MCF 10A (cell line): ENCODE measurements at regions not wholly inside any gene's neighbourhood (a gene's known extent, or its start where the extent isn't known, plus 50 kb on each side); places are given as distances from the start of the nearest gene placed in this dataset.

Source experiments
- BruUV-seq: library from RNA; stranded (reverse); fragments of 400-500 nt; replicated peaks from 2 replicates; lab custom pipeline; 2021; lab: Mats Ljungman, UMichigan
- CTCF ChIA-PET: fragments of 300-600 bp; sonication (Branson Sonifier 250); formaldehyde crosslinking; extraction: SDS; loops from one replicate; lab custom pipeline; 2021; ENCODE audit warnings: antibody characterized with exemption, inconsistent platforms; lab: Yijun Ruan, JAX
- POLR2A ChIA-PET: fragments of 300-600, 350-650 bp; sonication (Branson Sonifier 250); formaldehyde crosslinking; extraction: SDS; loops from one replicate; lab custom pipeline; 2020; ENCODE audit warnings: antibody characterized with exemption, inconsistent platforms; lab: Yijun Ruan, JAX
- DNase-seq: peaks from one replicate; pipeline ENCODE4 v3.0.0-alpha.2; 2018; ENCODE audit not compliant: unreplicated experiment
- H3K27ac Mint-ChIP-seq: one replicate; pipeline ENCODE4 v1.8.0; 2022; ENCODE audit warnings: mild to moderate bottlenecking, low read depth, mixed read lengths; ENCODE audit not compliant: unreplicated experiment
- H3K27me3 Mint-ChIP-seq: one replicate; pipeline ENCODE4 v1.8.0; 2022; ENCODE audit warnings: mixed read lengths; ENCODE audit not compliant: insufficient read depth, unreplicated experiment
- H3K36me3 Mint-ChIP-seq: one replicate; pipeline ENCODE4 v1.8.0; 2022; ENCODE audit warnings: mild to moderate bottlenecking, moderate library complexity, mixed read lengths; ENCODE audit not compliant: insufficient read depth, unreplicated experiment
- H3K4me1 Mint-ChIP-seq: one replicate; pipeline ENCODE4 v1.8.0; 2022; ENCODE audit warnings: mixed read lengths; ENCODE audit not compliant: insufficient read depth, unreplicated experiment
- H3K4me3 Mint-ChIP-seq: one replicate; pipeline ENCODE4 v1.8.0; 2022; ENCODE audit warnings: mild to moderate bottlenecking, moderate library complexity, mixed read lengths; ENCODE audit not compliant: unreplicated experiment
- H3K9me3 Mint-ChIP-seq: one replicate; pipeline ENCODE4 v1.8.0; 2022; ENCODE audit warnings: mixed read lengths; ENCODE audit not compliant: unreplicated experiment
- CTCF ChIP-seq: fragments of 200-600 bp; IDR thresholded peaks from one replicate; pipeline ENCODE4 v1.8.0; 2022; ENCODE audit warnings: antibody characterized with exemption, mild to moderate bottlenecking; ENCODE audit not compliant: unreplicated experiment
- intact Hi-C: fragments of 100-400 bp; cut with micrococcal nuclease; formaldehyde crosslinking; loops from 2 replicates; pipeline ENCODE4 v1.14.1; 2022

DNA sequence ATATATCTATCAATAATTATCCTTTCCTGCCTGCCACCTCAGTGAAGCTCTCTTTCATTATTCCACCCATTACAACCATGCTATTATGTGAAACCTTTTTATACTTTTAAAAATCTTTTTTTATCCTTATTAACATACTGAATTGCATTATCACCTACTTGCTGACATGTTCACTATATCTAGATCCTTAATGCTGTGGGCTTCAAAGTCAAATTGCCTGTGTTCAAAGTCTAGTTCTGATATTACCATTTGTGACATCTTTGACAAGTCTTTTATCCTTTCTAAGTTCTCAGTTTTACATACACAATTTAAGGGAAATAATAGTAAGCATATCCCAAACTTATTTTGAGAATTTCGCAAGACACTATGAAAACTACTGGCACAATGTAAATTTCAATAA lies 2239.4 kb downstream of the LRRC4C start:
- DNase-seq = no peak
- no peaks in the 10 kb centered on the region for H3K9me3 Mint-ChIP-seq
- no peaks in the 10 kb centered on the region for H3K36me3 Mint-ChIP-seq
- CTCF ChIA-PET = no interaction called here
- H3K27me3 Mint-ChIP-seq = no peaks in the 10 kb centered on the region
- H3K4me1 Mint-ChIP-seq = no peaks in the 10 kb centered on the region
- intact Hi-C loops = no loop called here
- TF ChIP-seq CTCF = no peak
- H3K27ac Mint-ChIP-seq = no peak overlapping the region
- BruUV-seq = no TSS peak
- POLR2A ChIA-PET = no interaction called here
- H3K4me3 Mint-ChIP-seq = no peak overlapping the region

DNA sequence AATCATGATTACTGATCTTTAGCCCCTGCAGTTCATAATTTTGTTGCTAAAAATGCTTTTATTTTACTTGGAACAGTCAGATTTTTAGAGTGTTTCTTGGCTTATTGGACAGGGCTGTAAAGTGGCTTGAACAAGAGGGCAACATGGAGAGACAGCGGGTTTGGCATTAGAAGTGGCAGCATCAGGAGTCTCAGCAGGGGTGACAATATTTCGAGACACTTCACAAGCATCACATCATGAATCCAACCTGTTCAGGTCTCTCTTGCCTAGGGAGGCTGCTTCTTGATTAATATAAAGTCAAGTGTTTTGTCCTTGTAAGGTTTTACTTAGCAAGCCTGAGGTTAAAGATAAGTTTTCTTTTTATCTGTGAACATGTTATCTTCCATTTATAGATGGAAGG lies 2249.5 kb downstream of the LRRC4C start:
- ChIA-PET CTCF (no interaction called here), POLR2A (no interaction called here)
- H3K4me1 Mint-ChIP-seq = no peaks in the 10 kb centered on the region
- no peak for TF ChIP-seq CTCF
- intact Hi-C loops = no loop called here
- no peak for DNase-seq
- H3K4me3 Mint-ChIP-seq = no peak overlapping the region
- no peaks in the 10 kb centered on the region for H3K9me3 Mint-ChIP-seq
- no TSS peak for BruUV-seq
- no peaks in the 10 kb centered on the region for H3K27me3 Mint-ChIP-seq
- no peak overlapping the region for H3K27ac Mint-ChIP-seq
- H3K36me3 Mint-ChIP-seq = no peaks in the 10 kb centered on the region

DNA sequence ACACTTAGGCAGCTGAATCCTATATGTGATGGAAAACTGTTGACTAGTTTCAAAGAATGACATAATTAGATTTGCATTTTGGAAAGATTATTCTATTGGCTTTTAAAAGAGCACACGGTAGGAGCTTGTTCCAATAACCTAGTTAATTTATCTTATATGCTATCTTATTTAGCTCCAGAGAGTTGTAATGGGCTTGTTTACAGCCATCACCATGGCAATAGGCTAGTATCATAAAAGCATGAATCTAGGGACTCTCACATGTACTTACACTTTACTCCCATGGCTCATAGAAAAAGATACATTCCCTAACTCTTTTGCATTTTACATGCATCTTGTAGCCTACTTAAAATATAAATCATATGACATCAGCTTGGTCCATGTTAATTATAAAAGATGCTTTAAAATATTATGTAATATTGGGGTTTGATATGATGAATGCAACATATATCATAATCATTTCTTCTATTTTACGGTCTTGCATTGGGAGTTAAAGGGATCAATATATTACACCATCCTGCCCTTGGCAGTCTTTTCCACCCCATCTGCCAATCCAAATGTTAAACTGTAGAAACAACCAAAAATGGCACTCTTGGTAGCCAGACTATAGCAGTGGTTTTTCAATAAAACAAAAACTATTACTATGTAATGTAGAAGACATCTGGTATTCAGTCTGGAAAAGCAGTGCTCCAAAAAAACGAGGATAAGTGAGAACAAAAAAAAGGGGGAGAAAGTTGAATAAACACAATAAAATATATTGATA lies 2254.0 kb downstream of the LRRC4C start:
- Mint-ChIP-seq H3K36me3 (no peaks in the 10 kb centered on the region), H3K4me1 (no peaks in the 10 kb centered on the region), H3K4me3 (no peak overlapping the region), H3K27ac (no peak overlapping the region), H3K9me3 (no peaks in the 10 kb centered on the region), H3K27me3 (no peaks in the 10 kb centered on the region)
- ChIA-PET POLR2A (no interaction called here), CTCF (interaction anchor here (0.6 to 1.0 kb wide), 2 partner anchors 20 to 30 kb away, joined by 3 read pairs; no protein-coding TSS in a partner anchor)
- intact Hi-C loops = no loop called here
- DNase-seq = no peak
- BruUV-seq = no TSS peak
- no peak for TF ChIP-seq CTCF

DNA sequence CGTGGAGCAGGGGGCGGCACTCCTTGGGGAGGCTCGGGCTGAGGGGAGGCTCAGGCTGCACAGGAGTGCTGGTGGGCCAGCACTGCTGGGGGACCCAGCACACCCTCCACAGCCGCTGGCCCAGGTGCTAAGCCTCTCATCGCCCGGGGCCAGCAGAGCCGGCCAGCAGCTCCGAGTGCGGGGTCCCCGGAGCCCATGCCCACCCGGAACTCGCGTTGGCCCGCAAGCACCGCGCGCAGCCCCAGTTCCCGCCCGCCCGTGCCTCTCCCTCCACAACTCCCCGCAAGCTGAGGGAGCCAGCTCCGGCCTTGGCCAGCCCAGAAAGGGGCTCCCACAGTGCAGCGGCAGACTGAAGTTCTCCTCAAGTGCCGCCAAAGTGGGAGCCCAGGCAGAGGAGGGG lies 2266.8 kb downstream of the LRRC4C start:
- H3K4me3 Mint-ChIP-seq = no peak overlapping the region
- no peaks in the 10 kb centered on the region for H3K36me3 Mint-ChIP-seq
- H3K4me1 Mint-ChIP-seq = no peaks in the 10 kb centered on the region
- DNase-seq = no peak
- BruUV-seq = no TSS peak
- peaks cover under 1% of the 10 kb centered on the region for H3K9me3 Mint-ChIP-seq
- ChIA-PET POLR2A (no interaction called here), CTCF (interaction anchor here (0.8 kb wide), 1 partner anchor 1111 kb away, joined by 3 read pairs; no protein-coding TSS in a partner anchor)
- no peak overlapping the region for H3K27ac Mint-ChIP-seq
- no peak for TF ChIP-seq CTCF
- no peaks in the 10 kb centered on the region for H3K27me3 Mint-ChIP-seq
- intact Hi-C loops = no loop called here
